ENCODE measurements at regions not wholly inside any gene's neighbourhood (a gene's known extent, or its start where the extent isn't known, plus 50 kb on each side); places are given as distances from the start of the nearest gene placed in this dataset.
A peak's percentile ranks its signal among the peaks of the same experiment; 100 is the strongest.

- TF ChIP-seq CTCF (IDR thresholded peaks at IDR 0.05) (peak in 3 of 12 donors; percentile 7 to 10 (median 8)), POLR2A (IDR thresholded peaks at IDR 0.05) (no peak)
These were observed 338.7 kb upstream of the GATB start for GRCh38 chr4:152099555-152099954.
